HL-60 (cell line): ENCODE measurements at regions not wholly inside any gene's neighbourhood (a gene's known extent, or its start where the extent isn't known, plus 50 kb on each side); places are given as distances from the start of the nearest gene placed in this dataset.

Source experiments
- DNase-seq, 2 experiments: peaks; one replicate each; pipeline ENCODE4 v3.0.0-alpha.2; 2010 to 2020; ENCODE audit warnings: low read depth in 1 of 2, low spot score in 1 of 2
- H3K27ac ChIP-seq: fragments of 250-450 bp; sonication (Bioruptor Pico); replicated peaks from 2 replicates; pipeline ENCODE4 v1.5.1; 2020; ENCODE audit warnings: mild to moderate bottlenecking, moderate library complexity
- H3K27me3 ChIP-seq: fragments of 250-450 bp; sonication (Bioruptor Pico); 2 replicates; pipeline ENCODE4 v1.5.1; 2021; ENCODE audit warnings: mild to moderate bottlenecking, moderate library complexity; ENCODE audit not compliant: insufficient read depth, poor library complexity, severe bottlenecking
- H3K4me3 ChIP-seq: replicated peaks from 2 replicates; pipeline ENCODE4 v1.5.1; 2011; ENCODE audit warnings: mild to moderate bottlenecking, control low read depth, low read length; ENCODE audit not compliant: insufficient read depth
- GABPA ChIP-seq: IDR thresholded peaks from 2 replicates; pipeline ENCODE4 v1.6.1; 2012; ENCODE audit warnings: low read depth
- POLR2AphosphoS5 ChIP-seq: IDR thresholded peaks from 2 replicates; pipeline ENCODE4 v1.6.1; 2012; ENCODE audit warnings: low read depth
- REST ChIP-seq: IDR thresholded peaks from 2 replicates; pipeline ENCODE4 v1.6.1; 2012; ENCODE audit warnings: low read depth; ENCODE audit not compliant: insufficient replicate concordance
- SPI1 ChIP-seq: IDR thresholded peaks from 2 replicates; pipeline ENCODE4 v1.6.1; 2012; ENCODE audit warnings: low read depth, mild to moderate bottlenecking, borderline replicate concordance
- TF ChIP-seq, protein P1 (sequence below): IDR thresholded peaks from one replicate; pipeline ENCODE4 v1.5.1; 2011; ENCODE audit warnings: low read length, control low read depth, inconsistent platforms; ENCODE audit not compliant: insufficient read depth

GRCh38 chr5:23028445-23029021 lies 175.4 kb upstream of the CDH12 start:
- no peaks in the 10 kb centered on the region for H3K27me3 ChIP-seq
- H3K4me3 ChIP-seq, result no peak overlapping the region
- no peak overlapping the region for H3K27ac ChIP-seq
- DNase-seq, result no peak
- TF ChIP-seq POLR2AphosphoS5, result no peak
- no peak for TF ChIP-seq GABPA
- TF ChIP-seq SPI1, result no peak
- TF ChIP-seq, protein P1, sequence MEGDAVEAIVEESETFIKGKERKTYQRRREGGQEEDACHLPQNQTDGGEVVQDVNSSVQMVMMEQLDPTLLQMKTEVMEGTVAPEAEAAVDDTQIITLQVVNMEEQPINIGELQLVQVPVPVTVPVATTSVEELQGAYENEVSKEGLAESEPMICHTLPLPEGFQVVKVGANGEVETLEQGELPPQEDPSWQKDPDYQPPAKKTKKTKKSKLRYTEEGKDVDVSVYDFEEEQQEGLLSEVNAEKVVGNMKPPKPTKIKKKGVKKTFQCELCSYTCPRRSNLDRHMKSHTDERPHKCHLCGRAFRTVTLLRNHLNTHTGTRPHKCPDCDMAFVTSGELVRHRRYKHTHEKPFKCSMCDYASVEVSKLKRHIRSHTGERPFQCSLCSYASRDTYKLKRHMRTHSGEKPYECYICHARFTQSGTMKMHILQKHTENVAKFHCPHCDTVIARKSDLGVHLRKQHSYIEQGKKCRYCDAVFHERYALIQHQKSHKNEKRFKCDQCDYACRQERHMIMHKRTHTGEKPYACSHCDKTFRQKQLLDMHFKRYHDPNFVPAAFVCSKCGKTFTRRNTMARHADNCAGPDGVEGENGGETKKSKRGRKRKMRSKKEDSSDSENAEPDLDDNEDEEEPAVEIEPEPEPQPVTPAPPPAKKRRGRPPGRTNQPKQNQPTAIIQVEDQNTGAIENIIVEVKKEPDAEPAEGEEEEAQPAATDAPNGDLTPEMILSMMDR, result no peak
- no peak for TF ChIP-seq REST

DNA sequence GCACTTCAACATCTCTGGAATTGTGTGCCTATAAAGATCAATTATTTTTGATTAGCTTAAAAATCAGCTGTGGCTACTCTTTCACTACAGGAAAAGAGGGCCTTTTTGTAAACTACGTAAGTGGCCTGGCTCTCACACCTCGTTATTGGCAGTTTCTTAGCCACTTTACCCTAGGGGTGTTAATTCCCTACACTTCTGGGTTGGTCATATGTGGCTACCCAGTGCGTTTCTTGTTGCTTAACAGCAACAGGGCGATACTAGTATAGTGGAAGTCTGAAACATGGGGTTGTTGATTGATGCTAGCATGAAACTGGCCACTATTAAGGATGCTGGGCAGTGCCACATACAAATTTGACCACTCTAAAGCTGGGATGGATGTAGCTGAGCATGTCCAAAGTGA lies 174.7 kb upstream of the CDH12 start:
- TF ChIP-seq, protein P1, result no peak
- TF ChIP-seq SPI1 (no peak), GABPA (no peak), POLR2AphosphoS5 (no peak), REST (no peak)
- no peaks in the 10 kb centered on the region for H3K27me3 ChIP-seq

DNA sequence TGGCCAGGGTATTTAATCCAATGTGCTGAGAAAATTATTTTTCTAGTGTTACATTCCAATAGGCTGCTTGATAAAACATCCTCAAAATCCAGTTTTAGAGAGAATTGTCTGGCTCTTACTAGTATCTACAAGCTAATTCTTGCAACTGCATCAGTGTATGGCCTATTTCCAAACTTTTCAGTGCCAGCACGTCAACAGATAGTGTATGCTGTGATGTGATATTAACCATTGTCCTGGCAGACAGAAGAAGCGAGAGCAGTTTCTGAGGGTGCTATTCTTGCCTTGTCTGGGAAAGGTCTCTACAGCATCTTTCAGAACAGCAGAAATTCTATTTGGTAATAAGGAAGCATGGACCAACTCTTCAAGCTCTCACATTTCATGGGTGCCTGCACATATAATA lies 174.2 kb upstream of the CDH12 start:
- TF ChIP-seq SPI1, result no peak
- TF ChIP-seq, protein P1, result no peak
- no peak for TF ChIP-seq GABPA
- TF ChIP-seq POLR2AphosphoS5, result no peak
- TF ChIP-seq REST, result no peak
- DNase-seq, result no peak
- Histone ChIP-seq H3K27me3 (no peaks in the 10 kb centered on the region), H3K27ac (no peak overlapping the region), H3K4me3 (no peak overlapping the region)

More for the DNA sequence above, 174.7 kb upstream of the CDH12 start:
- Histone ChIP-seq H3K27ac (no peak overlapping the region), H3K4me3 (no peak overlapping the region)
- no peak for DNase-seq
